VCaP (cell line): ENCODE measurements at regions not wholly inside any gene's neighbourhood (a gene's known extent, or its start where the extent isn't known, plus 50 kb on each side); places are given as distances from the start of the nearest gene placed in this dataset.

Source experiments
- H3K27ac ChIP-seq: fragments of 450-650 bp; 2 replicates; pipeline ENCODE4 v1.5.1; 2017
- CTCF ChIP-seq: fragments of 450-650 bp; conservative IDR thresholded peaks from 2 replicates; pipeline ENCODE4 v1.5.1; 2017; ENCODE audit warnings: mild to moderate bottlenecking, moderate library complexity

GRCh38 chr2:23118894-23119293, 266.1 kb upstream of the KLHL29 start:
- no peak for TF ChIP-seq CTCF

DNA sequence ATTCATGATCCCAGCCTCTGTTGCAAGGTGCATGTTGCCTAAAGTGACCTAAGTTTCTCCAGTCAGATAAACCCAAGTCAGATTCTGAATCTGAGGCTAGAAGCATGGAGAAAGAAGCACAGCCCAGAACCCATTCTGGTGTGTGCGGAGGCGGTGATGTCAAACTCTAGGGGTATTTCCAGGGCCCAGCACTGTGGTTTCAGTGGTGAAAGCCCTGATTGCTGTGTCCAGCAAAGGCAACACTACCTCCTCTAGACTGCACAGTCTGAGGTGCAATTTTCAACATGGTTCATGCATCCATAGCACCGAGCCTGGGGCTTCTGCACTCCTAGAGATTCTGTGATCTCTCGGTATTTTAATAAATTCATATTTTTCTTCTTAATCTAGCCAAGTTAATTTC, 264.8 kb upstream of the KLHL29 start:
- H3K27ac ChIP-seq: no peak overlapping the region
- no peak for TF ChIP-seq CTCF

More at GRCh38 chr2:23118894-23119293, 266.1 kb upstream of the KLHL29 start:
- H3K27ac ChIP-seq: no peak overlapping the region

- TF ChIP-seq CTCF: no peak
- no peak overlapping the region for H3K27ac ChIP-seq
Measured at GRCh38 chr2:23121968-23122648, 262.9 kb upstream of the KLHL29 start.

DNA sequence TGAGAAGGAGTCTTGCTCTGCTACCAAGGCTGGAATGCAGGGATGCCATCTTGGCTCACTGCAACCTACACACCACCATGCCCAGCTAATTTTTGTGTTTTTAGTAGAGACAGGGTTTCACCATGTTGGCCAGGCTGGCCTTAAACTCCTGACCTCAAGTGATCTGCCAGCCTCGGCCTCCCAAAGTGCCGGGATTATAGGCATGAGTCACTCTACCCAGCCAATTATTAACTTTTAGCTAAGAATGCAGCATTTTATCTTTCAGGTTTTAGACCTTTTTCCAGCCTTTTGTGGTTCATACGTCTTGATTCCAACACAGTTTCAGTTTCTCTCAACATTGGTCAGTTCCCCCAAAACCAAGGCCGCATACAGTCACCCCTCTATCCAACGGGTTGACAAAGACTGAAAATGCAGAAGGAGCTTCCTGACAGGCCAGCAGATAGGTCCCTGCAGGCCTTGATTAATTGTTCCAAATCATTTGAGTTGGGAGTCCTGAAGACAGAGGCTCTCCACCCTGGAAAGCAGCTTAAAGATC, 262.2 kb upstream of the KLHL29 start:
- H3K27ac ChIP-seq: no peak overlapping the region
- no peak for TF ChIP-seq CTCF

DNA sequence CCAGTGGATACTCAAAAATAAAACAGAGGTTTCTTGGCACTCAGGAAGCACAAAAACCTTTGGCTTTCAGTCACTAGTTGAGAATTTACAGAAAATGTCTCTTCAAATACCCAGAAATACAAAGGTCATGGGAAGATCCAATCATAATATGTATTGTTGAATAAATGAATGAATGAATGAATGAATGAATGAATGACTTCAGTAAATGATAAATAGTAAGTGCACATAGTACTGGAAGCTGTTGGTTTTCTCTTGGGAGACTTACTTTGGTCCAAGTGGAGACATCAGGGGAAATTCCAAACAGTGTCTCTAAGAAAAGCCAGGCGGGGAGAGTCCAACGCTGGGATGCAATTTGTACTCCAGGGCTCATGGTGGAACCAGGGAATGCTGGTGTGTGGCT, 261.3 kb upstream of the KLHL29 start:
- no peak for TF ChIP-seq CTCF
- no peak overlapping the region for H3K27ac ChIP-seq

- no peak overlapping the region for H3K27ac ChIP-seq
- TF ChIP-seq CTCF: no peak
Measured at GRCh38 chr2:23124214-23124750, 260.7 kb upstream of the KLHL29 start.

DNA sequence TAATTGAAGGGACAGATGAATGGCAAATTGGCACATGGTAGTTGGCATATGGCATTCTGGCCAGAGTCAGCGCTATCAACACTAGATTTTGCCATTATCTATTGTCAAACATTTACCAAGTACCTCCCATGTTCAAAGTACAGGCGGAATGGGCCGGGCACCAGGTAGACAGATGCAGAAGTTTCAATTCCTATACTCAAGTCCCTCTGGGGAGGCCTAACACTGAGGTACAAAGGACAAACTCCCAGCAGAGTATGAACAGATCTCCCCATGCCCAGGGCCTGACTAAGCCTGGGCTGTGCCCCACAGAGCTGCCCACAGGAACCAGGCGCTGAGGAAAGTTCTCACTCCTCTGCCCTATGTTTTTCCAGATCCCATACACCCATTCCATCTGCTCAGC, 257.5 kb upstream of the KLHL29 start:
- H3K27ac ChIP-seq: no peak overlapping the region
- no peak for TF ChIP-seq CTCF
